Spleen (tissue), 11 donors: ENCODE measurements at regions not wholly inside any gene's neighbourhood (a gene's known extent, or its start where the extent isn't known, plus 50 kb on each side); places are given as distances from the start of the nearest gene placed in this dataset.

Experiments
- DNase-seq: peaks from one replicate; pipeline ENCODE4 v3.0.0-alpha.2; 2020
- H3K27ac ChIP-seq, 8 donors: fragments of 200-600 bp; sonication (generic) in 7 of 8; 1 replicate in 4 of 8; 2 replicates in 4 of 8; pipeline versions ENCODE4 v1.5.0 to v1.8.0; 2016 to 2021; ENCODE audit warnings: inconsistent platforms in 4 of 8, mild to moderate bottlenecking in 4 of 8, moderate library complexity in 1 of 8
- H3K27me3 ChIP-seq, 7 donors: fragments of 200-600 bp; sonication (generic) in 6 of 7; replicated peaks in 1 of 7; 1 replicate in 4 of 7; 2 replicates in 3 of 7; pipeline versions ENCODE4 v1.5.0 to v1.8.0; 2016 to 2021; ENCODE audit warnings: inconsistent platforms in 3 of 7, mild to moderate bottlenecking in 1 of 7
- H3K36me3 ChIP-seq, 6 donors: fragments of 200-600 bp; sonication (generic) in 5 of 6; 1 replicate in 4 of 6; 2 replicates in 2 of 6; pipeline versions ENCODE4 v1.5.0 to v1.8.0; 2016 to 2021; ENCODE audit warnings: inconsistent platforms in 2 of 6
- H3K4me1 ChIP-seq, 6 donors: fragments of 200-600 bp; sonication (generic) in 5 of 6; 1 replicate in 3 of 6; 2 replicates in 3 of 6; pipeline versions ENCODE4 v1.5.0 to v1.8.0; 2016 to 2021; ENCODE audit warnings: inconsistent platforms in 3 of 6
- H3K4me3 ChIP-seq, 8 donors: fragments of 200-600 bp; sonication (generic) in 7 of 8; 1 replicate in 4 of 8; 2 replicates in 4 of 8; pipeline versions ENCODE4 v1.5.0 to v1.8.0; 2016 to 2021; ENCODE audit warnings: inconsistent platforms in 4 of 8, mild to moderate bottlenecking in 4 of 8, moderate library complexity in 2 of 8
- H3K9me3 ChIP-seq, 8 donors: fragments of 200-600 bp; sonication (generic) in 7 of 8; 1 replicate in 4 of 8; 2 replicates in 4 of 8; pipeline versions ENCODE4 v1.5.0 to v1.8.0; 2016 to 2021; ENCODE audit warnings: inconsistent platforms in 4 of 8
- CTCF ChIP-seq, 11 experiments: fragments of 200-600 bp in 7 of 11; fragments of 450-650 bp in 4 of 11; sonication (generic) in 4 of 11; IDR thresholded peaks in 8 of 11; conservative IDR thresholded peaks in 3 of 11; 1 replicate in 7 of 11; 2 replicates in 4 of 11; pipeline versions ENCODE4 v1.4.0 to v1.8.0; 2016 to 2021; ENCODE audit warnings: antibody characterized with exemption in 11 of 11, inconsistent platforms in 4 of 11, mild to moderate bottlenecking in 1 of 11
- POLR2A ChIP-seq, 3 donors: fragments of 450-650 bp; IDR thresholded peaks; one replicate each; pipeline ENCODE4 v1.5.1; 2017; ENCODE audit warnings: antibody characterized with exemption in 3 of 3, mild to moderate bottlenecking in 1 of 3
- POLR2AphosphoS5 ChIP-seq, 3 donors: sonication (generic); formaldehyde crosslinking; IDR thresholded peaks; one replicate each; pipeline ENCODE4 v1.5.1; 2017; ENCODE audit warnings: antibody characterized with exemption in 3 of 3
- WGBS, 5 donors: extraction: QIAGEN DNeasy Blood & Tissue Kit in 3 of 5; methylation state at CpG; one replicate each; pipeline versions ENCODE4 v1.1.5 to v1.1.7; 2013 to 2018; 5-methylcytosine and 5-hydroxymethylcytosine counted together
- intact Hi-C: fragments of 100-400 bp; cut with DNase I; formaldehyde crosslinking; loops from one replicate; pipeline ENCODE4 v1.15.0; 2023; ENCODE audit warnings: low total_unique reads
- donor health status: healthy with polysubstance abuse.
- donor health status: DM: no; HTN: no; CAD: no; lungs with moderate emphysema.
- donor health status: DM: no; HTN: no; CAD: no.
- donor health status: Bipolar disorder and iron deficiency.
- donor health status: healthy.
- donor health status: DM: no; HTN: no; CAD: no.
- donor health status: DM: yes; HTN: yes; CAD: no.

- no peak overlapping the region for H3K4me3 ChIP-seq
- WGBS, 5 donors = 58 to 74% (median 62%) methylated on average over 2 of the region's 2 CpGs
- H3K9me3 ChIP-seq = peaks cover 0 to 20% (median 14%) of the 10 kb centered on the region in 8 donors
- H3K27me3 ChIP-seq = no peaks in the 10 kb centered on the region
- no peaks in the 10 kb centered on the region for H3K36me3 ChIP-seq
- DNase-seq = no peak
- TF ChIP-seq POLR2A (IDR thresholded peaks at IDR 0.05) = no peak
- no peak for TF ChIP-seq CTCF (IDR thresholded peaks at IDR 0.05 in 8 of 11, conservative IDR thresholded peaks at IDR 0.05 in 3 of 11)
- no peak for TF ChIP-seq POLR2AphosphoS5 (IDR thresholded peaks at IDR 0.05)
- intact Hi-C loops = no loop called here
- no peaks in the 10 kb centered on the region for H3K4me1 ChIP-seq
- H3K27ac ChIP-seq = no peak overlapping the region
These were observed 515.3 kb upstream of the MEX3C start for GRCh38 chr18:51712821-51713220.

GRCh38 chr18:51716277-51716676 lies 518.8 kb upstream of the MEX3C start:
- intact Hi-C loops = no loop called here
- Histone ChIP-seq H3K27ac (no peak overlapping the region), H3K27me3 (no peaks in the 10 kb centered on the region), H3K4me1 (no peaks in the 10 kb centered on the region), H3K9me3 (peaks cover 0 to 16% (median 10%) of the 10 kb centered on the region in 8 donors), H3K4me3 (no peak overlapping the region), H3K36me3 (no peaks in the 10 kb centered on the region)
- DNase-seq = no peak
- WGBS, 5 donors = 74 to 88% (median 76%) methylated on average over 1 of the region's 1 CpG
- TF ChIP-seq POLR2A (IDR thresholded peaks at IDR 0.05) (no peak), POLR2AphosphoS5 (IDR thresholded peaks at IDR 0.05) (no peak), CTCF (IDR thresholded peaks at IDR 0.05 in 8 of 11, conservative IDR thresholded peaks at IDR 0.05 in 3 of 11) (no peak)

DNA sequence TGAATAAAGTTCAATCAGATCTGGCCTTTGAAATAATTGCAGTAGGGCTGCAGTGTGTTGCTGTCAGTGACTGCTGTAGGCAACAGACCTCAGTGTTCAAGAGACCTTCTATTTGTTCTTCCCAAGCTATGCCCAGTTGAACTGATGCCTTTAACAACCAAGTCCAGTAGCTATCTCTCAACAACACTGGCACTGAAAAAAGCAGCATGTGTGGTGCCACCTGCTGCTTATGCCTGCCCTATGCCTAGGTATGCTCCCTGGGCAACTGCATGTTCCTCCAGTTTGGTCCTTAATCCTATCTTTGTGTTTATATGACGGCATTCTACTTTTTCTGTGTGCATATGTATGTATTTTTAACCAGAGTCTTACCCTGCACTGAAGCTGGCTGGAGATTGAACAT lies 523.9 kb upstream of the MEX3C start:
- DNase-seq = no peak
- intact Hi-C loops = no loop called here
- no peaks in the 10 kb centered on the region for H3K4me1 ChIP-seq
- no peaks in the 10 kb centered on the region for H3K27me3 ChIP-seq
- H3K9me3 ChIP-seq = no peaks in the 10 kb centered on the region
- WGBS, 5 donors = 28 to 68% (median 60%) methylated on average over 1 of the region's 1 CpG
- no peaks in the 10 kb centered on the region for H3K36me3 ChIP-seq
- H3K4me3 ChIP-seq = no peak overlapping the region
- H3K27ac ChIP-seq = no peak overlapping the region
- TF ChIP-seq POLR2AphosphoS5 (IDR thresholded peaks at IDR 0.05) = no peak
- TF ChIP-seq CTCF (IDR thresholded peaks at IDR 0.05 in 8 of 11, conservative IDR thresholded peaks at IDR 0.05 in 3 of 11) = peak in 2 of 11 experiments; percentile 17 to 35
- TF ChIP-seq POLR2A (IDR thresholded peaks at IDR 0.05) = no peak

DNA sequence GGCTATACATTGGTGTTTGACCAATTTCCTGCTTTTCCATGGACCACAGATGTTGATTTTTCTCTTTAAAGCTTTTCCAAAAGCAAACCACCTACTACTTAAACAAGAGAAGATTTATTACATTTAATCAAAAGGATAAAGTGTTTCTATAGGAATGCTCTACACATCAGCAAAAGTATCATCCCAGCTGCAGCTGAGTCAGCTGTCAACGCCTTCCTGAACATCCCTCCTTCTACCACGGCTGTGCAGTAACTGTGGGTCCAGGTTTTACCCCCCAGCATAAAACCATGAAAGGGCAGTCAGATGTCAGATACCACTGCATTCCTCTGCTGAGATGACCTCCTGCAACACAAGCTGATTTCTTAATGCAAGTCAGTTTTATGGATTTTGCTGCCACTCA lies 524.5 kb upstream of the MEX3C start:
- Histone ChIP-seq H3K27me3 (no peaks in the 10 kb centered on the region), H3K4me3 (no peak overlapping the region), H3K36me3 (no peaks in the 10 kb centered on the region), H3K9me3 (no peaks in the 10 kb centered on the region), H3K27ac (no peak overlapping the region), H3K4me1 (no peaks in the 10 kb centered on the region)
- TF ChIP-seq POLR2A (IDR thresholded peaks at IDR 0.05) (no peak), POLR2AphosphoS5 (IDR thresholded peaks at IDR 0.05) (no peak), CTCF (IDR thresholded peaks at IDR 0.05 in 8 of 11, conservative IDR thresholded peaks at IDR 0.05 in 3 of 11) (no peak)
- intact Hi-C loops = no loop called here
- 65 to 74% (median 71%) methylated on average over 2 of the region's 2 CpGs for WGBS, 5 donors
- DNase-seq = no peak
